HEK293 (cell line): ENCODE measurements at regions not wholly inside any gene's neighbourhood (a gene's known extent, or its start where the extent isn't known, plus 50 kb on each side); places are given as distances from the start of the nearest gene placed in this dataset.

Experiments used
- CTCF ChIA-PET: fragments of 350-600 bp; formaldehyde crosslinking; extraction: SDS; loops from one replicate; lab custom pipeline; 2021; ENCODE audit warnings: antibody characterized with exemption; lab: Yijun Ruan, JAX
- POLR2A ChIA-PET: fragments of 300-600 bp; formaldehyde crosslinking; extraction: SDS; loops from one replicate; lab custom pipeline; 2020; ENCODE audit warnings: antibody characterized with exemption, inconsistent platforms; lab: Yijun Ruan, JAX
- H3K27ac ChIP-seq: fragments of 200-500 bp; sonication (Bioruptor generic); 2 replicates; pipeline ENCODE4 v1.5.1; 2014; ENCODE audit warnings: low read depth, low read length, control low read depth, inconsistent platforms; ENCODE audit errors: extremely low read depth
- H3K36me3 ChIP-seq, 2 experiments: fragments of 200-500 bp in 1 of 2; sonication (Bioruptor generic) in 1 of 2; 1 replicate in 1 of 2; 2 replicates in 1 of 2; pipeline ENCODE4 v1.5.1; 2014 to 2017; ENCODE audit warnings: inconsistent platforms in 2 of 2, low read length in 2 of 2; ENCODE audit not compliant: control insufficient read depth in 2 of 2, insufficient read depth in 1 of 2
- H3K4me1 ChIP-seq: fragments of 200-500 bp; sonication (Bioruptor generic); 2 replicates; pipeline ENCODE4 v1.5.1; 2014; ENCODE audit warnings: mild to moderate bottlenecking, low read length, inconsistent platforms; ENCODE audit not compliant: control insufficient read depth, insufficient read depth
- H3K4me3 ChIP-seq: 2 replicates; pipeline ENCODE4 v1.5.1; 2011; ENCODE audit warnings: low read depth, mild to moderate bottlenecking, control low read depth, low read length, moderate library complexity
- H3K9me3 ChIP-seq: fragments of 200-500 bp; sonication (Bioruptor generic); 2 replicates; pipeline ENCODE4 v1.5.1; 2014; ENCODE audit warnings: low read depth, low read length, inconsistent platforms; ENCODE audit not compliant: control insufficient read depth, insufficient read depth
- ATF2 ChIP-seq: fragments of 450-650 bp; formaldehyde crosslinking; IDR thresholded peaks from 2 replicates; pipeline ENCODE4 v1.5.1; 2016; ENCODE audit warnings: missing biosample characterization, missing genetic modification characterization, low read depth
- BCL11A ChIP-seq: fragments of 450-650 bp; formaldehyde crosslinking; IDR thresholded peaks from 2 replicates; pipeline ENCODE4 v1.5.1; 2016; ENCODE audit warnings: low read depth, missing biosample characterization, missing genetic modification characterization
- HOXD13 ChIP-seq: sonication (generic); formaldehyde crosslinking; IDR thresholded peaks from 2 replicates; pipeline ENCODE4 v1.8.0; 2022; ENCODE audit warnings: missing genetic modification reagents, borderline replicate concordance
- MZF1 ChIP-seq: fragments of 450-650 bp; formaldehyde crosslinking; IDR thresholded peaks from 2 replicates; pipeline ENCODE4 v1.5.1; 2017; ENCODE audit warnings: missing biosample characterization, missing genetic modification characterization, borderline replicate concordance
- PRDM10 ChIP-seq: fragments of 450-650 bp; formaldehyde crosslinking; IDR thresholded peaks from 2 replicates; pipeline ENCODE4 v1.5.1; 2016; ENCODE audit warnings: missing biosample characterization, missing genetic modification characterization
- PRDM4 ChIP-seq: fragments of 450-650 bp; formaldehyde crosslinking; IDR thresholded peaks from 2 replicates; pipeline ENCODE4 v1.5.1; 2017; ENCODE audit warnings: missing biosample characterization, missing genetic modification characterization
- PRDM6 ChIP-seq: fragments of 450-650 bp; formaldehyde crosslinking; IDR thresholded peaks from 2 replicates; pipeline ENCODE4 v1.5.1; 2017; ENCODE audit warnings: missing biosample characterization, missing genetic modification characterization
- SCRT2 ChIP-seq: fragments of 450-650 bp; formaldehyde crosslinking; IDR thresholded peaks from 2 replicates; pipeline ENCODE4 v1.5.1; 2016; ENCODE audit warnings: missing biosample characterization, missing genetic modification characterization
- ZNF302 ChIP-seq: fragments of 450-650 bp; formaldehyde crosslinking; IDR thresholded peaks from 2 replicates; pipeline ENCODE4 v1.5.1; 2016; ENCODE audit warnings: missing biosample characterization, missing genetic modification characterization, low read depth
- ZNF366 ChIP-seq: fragments of 450-650 bp; formaldehyde crosslinking; conservative IDR thresholded peaks from 2 replicates; pipeline ENCODE4 v1.5.1; 2016; ENCODE audit warnings: missing biosample characterization, missing genetic modification characterization
- ZNF555 ChIP-seq: fragments of 450-650 bp; formaldehyde crosslinking; conservative IDR thresholded peaks from 2 replicates; pipeline ENCODE4 v1.5.1; 2017; ENCODE audit warnings: missing biosample characterization, mild to moderate bottlenecking, missing genetic modification characterization, inconsistent platforms
- ZNF610 ChIP-seq: fragments of 450-650 bp; formaldehyde crosslinking; IDR thresholded peaks from 2 replicates; pipeline ENCODE4 v1.5.1; 2016; ENCODE audit warnings: missing biosample characterization, missing genetic modification characterization, borderline replicate concordance
- ZNF629 ChIP-seq: fragments of 450-650 bp; formaldehyde crosslinking; IDR thresholded peaks from 2 replicates; pipeline ENCODE4 v1.5.1; 2017; ENCODE audit warnings: missing biosample characterization, missing genetic modification characterization
- ZNF654 ChIP-seq: fragments of 450-650 bp; formaldehyde crosslinking; IDR thresholded peaks from 2 replicates; pipeline ENCODE4 v1.5.1; 2016; ENCODE audit warnings: low read depth, missing biosample characterization, missing genetic modification characterization
- ZNF704 ChIP-seq: fragments of 450-650 bp; formaldehyde crosslinking; IDR thresholded peaks from 2 replicates; pipeline ENCODE4 v1.5.1; 2016; ENCODE audit warnings: missing biosample characterization, missing genetic modification characterization
- ZNF776 ChIP-seq: fragments of 450-650 bp; formaldehyde crosslinking; IDR thresholded peaks from 2 replicates; pipeline ENCODE4 v1.5.0; 2017; ENCODE audit warnings: missing biosample characterization, missing genetic modification characterization, borderline replicate concordance
- ZNF843 ChIP-seq: fragments of 450-650 bp; formaldehyde crosslinking; IDR thresholded peaks from 2 replicates; pipeline ENCODE4 v1.5.1; 2016; ENCODE audit warnings: missing biosample characterization, missing genetic modification characterization

- H3K4me3 ChIP-seq: no peak overlapping the region
- ChIA-PET POLR2A (no interaction called here), CTCF (no interaction called here)
- no peaks in the 10 kb centered on the region for H3K9me3 ChIP-seq
- H3K4me1 ChIP-seq: no peaks in the 10 kb centered on the region
- H3K36me3 ChIP-seq: no peaks in the 10 kb centered on the region
- no peak overlapping the region for H3K27ac ChIP-seq
- TF ChIP-seq BCL11A (tag by site-specific recombination) (no peak), PRDM10 (tag by site-specific recombination) (no peak), ZNF366 (tag by site-specific recombination) (no peak), ZNF776 (tag by site-specific recombination) (no peak)
These were observed 394.6 kb upstream of the FGF13 start for GRCh38 chrX:139106069-139106468.

- H3K4me3 ChIP-seq: no peak overlapping the region
- CTCF ChIA-PET: interaction anchor here (0.5 to 1.0 kb wide), 2 partner anchors 32 to 345 kb away, joined by 3 to 4 read pairs; no protein-coding TSS in a partner anchor
- TF ChIP-seq ATF2 (peak; percentile 61; the same call in 1 of the 2 replicates), PRDM6 (tag by site-specific recombination) (0 out of 2 replicates have a peak, but pooled peaks have one; percentile 26), ZNF555 (tag by site-specific recombination) (no peak), ZNF629 (tag by site-specific recombination) (peak; percentile 55; the same call in 1 of the 2 replicates), SCRT2 (tag by site-specific recombination) (peak; percentile 62; the same call in 1 of the 2 replicates)
- no peaks in the 10 kb centered on the region for H3K36me3 ChIP-seq
- POLR2A ChIA-PET: no interaction called here
- no peaks in the 10 kb centered on the region for H3K9me3 ChIP-seq
- no peak overlapping the region for H3K27ac ChIP-seq
- H3K4me1 ChIP-seq: no peaks in the 10 kb centered on the region
These were observed 383.4 kb upstream of the FGF13 start for GRCh38 chrX:139094671-139095592.

- H3K27ac ChIP-seq: no peak overlapping the region
- H3K4me1 ChIP-seq: no peaks in the 10 kb centered on the region
- TF ChIP-seq PRDM4 (tag by site-specific recombination): no peak
- TF ChIP-seq MZF1 (tag by site-specific recombination): no peak
- TF ChIP-seq ZNF654 (tag by site-specific recombination): no peak
- TF ChIP-seq ZNF704: no peak
- no peak for TF ChIP-seq ZNF843
- TF ChIP-seq HOXD13: no peak
- no peak for TF ChIP-seq ZNF302 (tag by site-specific recombination)
- no peak for TF ChIP-seq SCRT2 (tag by site-specific recombination)
- TF ChIP-seq ZNF610: no peak
- no peaks in the 10 kb centered on the region for H3K36me3 ChIP-seq
- no peak overlapping the region for H3K4me3 ChIP-seq
- ChIA-PET POLR2A (no interaction called here), CTCF (no interaction called here)
- H3K9me3 ChIP-seq: no peaks in the 10 kb centered on the region
These were observed 381.7 kb upstream of the FGF13 start for GRCh38 chrX:139093201-139093600.
